ENCODE measurements at regions not wholly inside any gene's neighbourhood (a gene's known extent, or its start where the extent isn't known, plus 50 kb on each side); places are given as distances from the start of the nearest gene placed in this dataset.

GRCh38 chr7:30225863-30226613 lies 58.4 kb upstream of the ZNRF2 start:
- TF ChIP-seq, protein P1, sequence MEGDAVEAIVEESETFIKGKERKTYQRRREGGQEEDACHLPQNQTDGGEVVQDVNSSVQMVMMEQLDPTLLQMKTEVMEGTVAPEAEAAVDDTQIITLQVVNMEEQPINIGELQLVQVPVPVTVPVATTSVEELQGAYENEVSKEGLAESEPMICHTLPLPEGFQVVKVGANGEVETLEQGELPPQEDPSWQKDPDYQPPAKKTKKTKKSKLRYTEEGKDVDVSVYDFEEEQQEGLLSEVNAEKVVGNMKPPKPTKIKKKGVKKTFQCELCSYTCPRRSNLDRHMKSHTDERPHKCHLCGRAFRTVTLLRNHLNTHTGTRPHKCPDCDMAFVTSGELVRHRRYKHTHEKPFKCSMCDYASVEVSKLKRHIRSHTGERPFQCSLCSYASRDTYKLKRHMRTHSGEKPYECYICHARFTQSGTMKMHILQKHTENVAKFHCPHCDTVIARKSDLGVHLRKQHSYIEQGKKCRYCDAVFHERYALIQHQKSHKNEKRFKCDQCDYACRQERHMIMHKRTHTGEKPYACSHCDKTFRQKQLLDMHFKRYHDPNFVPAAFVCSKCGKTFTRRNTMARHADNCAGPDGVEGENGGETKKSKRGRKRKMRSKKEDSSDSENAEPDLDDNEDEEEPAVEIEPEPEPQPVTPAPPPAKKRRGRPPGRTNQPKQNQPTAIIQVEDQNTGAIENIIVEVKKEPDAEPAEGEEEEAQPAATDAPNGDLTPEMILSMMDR (IDR thresholded peaks at IDR 0.05; ENCODE audit: low read length): no peak
- TF ChIP-seq EZH2phosphoT487 (IDR thresholded peaks at IDR 0.05; ENCODE audit: low read length) (no peak), EZH2 (optimal IDR thresholded peaks at IDR 0.05; ENCODE audit: low read depth, low read length) (no peak)

All from MM.1S (cell line).